Fibroblast of lung (primary cell): ENCODE measurements at regions not wholly inside any gene's neighbourhood (a gene's known extent, or its start where the extent isn't known, plus 50 kb on each side); places are given as distances from the start of the nearest gene placed in this dataset.

ENCODE experiments used
- DNase-seq, 2 donors: peaks; one replicate each; pipeline versions ENCODE4 v3.0.0 to v3.0.0-alpha.2; 2010; ENCODE audit warnings: low read depth in 2 of 2
- H2AFZ ChIP-seq: 2 replicates; pipeline ENCODE4 v1.5.1; 2012; ENCODE audit warnings: low read length, control low read depth, inconsistent platforms
- H3K27ac ChIP-seq: 2 replicates; pipeline ENCODE4 v1.5.1; 2011; ENCODE audit warnings: low read length, control low read depth; ENCODE audit not compliant: insufficient read depth
- H3K27me3 ChIP-seq: 2 replicates; pipeline ENCODE4 v1.5.1; 2011; ENCODE audit warnings: mild to moderate bottlenecking, low read length; ENCODE audit not compliant: control insufficient read depth, insufficient read depth
- H3K36me3 ChIP-seq: 2 replicates; pipeline ENCODE4 v1.5.1; 2011; ENCODE audit warnings: low read length; ENCODE audit not compliant: control insufficient read depth, insufficient read depth
- H3K4me1 ChIP-seq: 2 replicates; pipeline ENCODE4 v1.5.1; 2011; ENCODE audit warnings: low read length; ENCODE audit not compliant: control insufficient read depth, insufficient read depth; ENCODE audit errors: extremely low read depth
- H3K4me2 ChIP-seq: 2 replicates; pipeline ENCODE4 v1.5.1; 2011; ENCODE audit warnings: low read length, control low read depth; ENCODE audit not compliant: insufficient read depth; ENCODE audit errors: extremely low read depth
- H3K4me3 ChIP-seq, 4 experiments: fragments of 200-600 bp in 1 of 4; sonication (generic) in 1 of 4; replicated peaks in 1 of 4; 2 replicates each; pipeline ENCODE4 v1.5.1; 2011 to 2016; ENCODE audit warnings: low read length in 4 of 4, low read depth in 3 of 4, mild to moderate bottlenecking in 3 of 4, control low read depth in 2 of 4, inconsistent platforms in 1 of 4, mixed read lengths in 1 of 4; ENCODE audit not compliant: insufficient read depth in 1 of 4; ENCODE audit errors: control extremely low read depth in 1 of 4
- H3K79me2 ChIP-seq: 2 replicates; pipeline ENCODE4 v1.5.1; 2012; ENCODE audit warnings: mild to moderate bottlenecking, low read length, inconsistent platforms; ENCODE audit not compliant: control insufficient read depth, insufficient read depth
- H3K9ac ChIP-seq: 2 replicates; pipeline ENCODE4 v1.5.1; 2011; ENCODE audit warnings: mild to moderate bottlenecking, low read length, control low read depth; ENCODE audit not compliant: insufficient read depth
- H3K9me3 ChIP-seq: 2 replicates; pipeline ENCODE4 v1.5.1; 2012; ENCODE audit warnings: low read depth, low read length; ENCODE audit not compliant: control insufficient read depth, insufficient read depth
- H4K20me1 ChIP-seq: 2 replicates; pipeline ENCODE4 v1.5.1; 2011; ENCODE audit warnings: low read length; ENCODE audit not compliant: control insufficient read depth, insufficient read depth; ENCODE audit errors: extremely low read depth
- CTCF ChIP-seq, 2 donors: IDR thresholded peaks in 1 of 2; conservative IDR thresholded peaks in 1 of 2; 1 replicate in 1 of 2; 2 replicates in 1 of 2; pipeline ENCODE4 v1.5.1; 2011 to 2012; ENCODE audit warnings: low read length in 2 of 2, control low read depth in 1 of 2, inconsistent platforms in 1 of 2, low read depth in 1 of 2, mild to moderate bottlenecking in 1 of 2
- EZH2 ChIP-seq: IDR thresholded peaks from 2 replicates; pipeline ENCODE4 v1.5.1; 2012; ENCODE audit warnings: low read length, control low read depth, mild to moderate bottlenecking; ENCODE audit errors: missing control alignments

- Histone ChIP-seq H2AFZ (no peak overlapping the region), H3K36me3 (no peaks in the 10 kb centered on the region), H3K27ac (no peak overlapping the region), H3K79me2 (no peaks in the 10 kb centered on the region), H3K4me1 (peaks cover 3% of the 10 kb centered on the region), H3K27me3 (no peaks in the 10 kb centered on the region), H3K4me3 (no peak overlapping the region), H3K9me3 (no peaks in the 10 kb centered on the region), H3K9ac (no peak overlapping the region), H3K4me2 (no peak overlapping the region), H4K20me1 (no peaks in the 10 kb centered on the region)
- TF ChIP-seq CTCF (conservative IDR thresholded peaks at IDR 0.05 in 1 of 2, IDR thresholded peaks at IDR 0.05 in 1 of 2; ENCODE audit: low read depth in 1 of 2, low read length in 2 of 2): no peak
- TF ChIP-seq EZH2: no peak
- DNase-seq: no peak
Observed at GRCh38 chr11:69361048-69361447, 67.1 kb downstream of the MYEOV start.

GRCh38 chr11:69361466-69361865 lies 67.5 kb downstream of the MYEOV start:
- Histone ChIP-seq H3K27me3 (no peaks in the 10 kb centered on the region), H2AFZ (no peak overlapping the region), H3K4me2 (no peak overlapping the region), H4K20me1 (no peaks in the 10 kb centered on the region), H3K27ac (no peak overlapping the region), H3K36me3 (no peaks in the 10 kb centered on the region), H3K9ac (no peak overlapping the region), H3K9me3 (no peaks in the 10 kb centered on the region), H3K4me1 (peaks cover 3% of the 10 kb centered on the region), H3K4me3 (no peak overlapping the region), H3K79me2 (no peaks in the 10 kb centered on the region)
- no peak for DNase-seq
- TF ChIP-seq EZH2 (no peak), CTCF (conservative IDR thresholded peaks at IDR 0.05 in 1 of 2, IDR thresholded peaks at IDR 0.05 in 1 of 2; ENCODE audit: low read depth in 1 of 2, low read length in 2 of 2) (no peak)

- Histone ChIP-seq H3K9ac (no peak overlapping the region), H3K79me2 (no peaks in the 10 kb centered on the region), H4K20me1 (no peaks in the 10 kb centered on the region), H3K4me1 (peaks cover 3% of the 10 kb centered on the region), H3K4me3 (no peak overlapping the region), H3K4me2 (no peak overlapping the region), H3K36me3 (no peaks in the 10 kb centered on the region), H3K27ac (no peak overlapping the region), H3K27me3 (no peaks in the 10 kb centered on the region), H2AFZ (no peak overlapping the region), H3K9me3 (no peaks in the 10 kb centered on the region)
- TF ChIP-seq EZH2: no peak
- no peak for TF ChIP-seq CTCF (conservative IDR thresholded peaks at IDR 0.05 in 1 of 2, IDR thresholded peaks at IDR 0.05 in 1 of 2; ENCODE audit: low read depth in 1 of 2, low read length in 2 of 2)
- no peak for DNase-seq
Observed at GRCh38 chr11:69362315-69362714, 68.4 kb downstream of the MYEOV start.
